ENCODE measurements at regions not wholly inside any gene's neighbourhood (a gene's known extent, or its start where the extent isn't known, plus 50 kb on each side); places are given as distances from the start of the nearest gene placed in this dataset.

DNA sequence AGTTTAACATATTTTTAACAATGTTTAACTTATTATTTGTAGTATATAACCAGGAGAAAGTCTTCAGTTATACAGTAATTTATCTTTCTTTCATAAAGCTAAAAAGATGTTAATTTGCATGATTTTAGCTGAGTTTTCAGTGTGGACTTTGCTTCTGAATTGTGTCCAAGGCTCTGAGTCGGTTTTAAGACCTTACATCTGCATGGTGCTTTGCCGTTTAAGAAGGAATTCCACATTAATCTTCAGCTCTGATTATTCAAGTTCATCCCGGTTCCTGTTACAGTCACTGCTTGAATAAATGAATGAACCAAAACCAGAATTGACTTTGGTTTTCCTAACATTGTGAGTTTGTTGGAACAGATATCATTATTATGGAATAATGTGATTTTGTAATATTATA lies 419.7 kb upstream of the RGPD4 start:
- Mint-ChIP-seq H3K9me3 (peaks cover 9% of the 10 kb centered on the region), H3K27ac (no peak overlapping the region), H3K27me3 (no peaks in the 10 kb centered on the region), H3K36me3 (no peaks in the 10 kb centered on the region), H3K4me1 (ENCODE audit: low read depth in 2 of 2) (no peaks in the 10 kb centered on the region), H3K4me3 (no peak overlapping the region)
- ATAC-seq (no peak), DNase-seq (ENCODE audit: low spot score) (no peak)

DNA sequence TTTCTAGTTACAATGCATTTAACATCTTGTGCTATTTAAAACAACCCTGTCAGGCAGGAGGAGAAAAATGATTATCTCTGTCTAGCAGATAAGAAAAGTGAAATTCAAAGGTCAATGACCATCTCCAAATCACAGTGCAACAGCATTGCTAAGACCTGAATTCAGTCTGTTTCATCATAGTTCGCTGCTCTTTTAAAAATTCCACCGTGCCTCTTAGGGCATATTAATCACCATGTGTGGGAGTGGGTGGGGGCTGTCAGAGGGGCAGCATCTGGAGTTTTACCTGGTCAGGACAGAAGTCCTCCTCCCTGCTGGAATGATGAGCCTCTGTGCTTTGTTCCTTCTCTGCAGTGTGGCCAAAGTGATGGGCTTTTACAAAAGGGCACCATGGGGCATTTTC lies 418.7 kb upstream of the RGPD4 start:
- ATAC-seq (no peak), DNase-seq (ENCODE audit: low spot score) (no peak)
- no peaks in the 10 kb centered on the region for H3K4me1 Mint-ChIP-seq (ENCODE audit: low read depth in 2 of 2)
- H3K27ac Mint-ChIP-seq: no peak overlapping the region
- no peaks in the 10 kb centered on the region for H3K36me3 Mint-ChIP-seq
- peaks cover 11% of the 10 kb centered on the region for H3K9me3 Mint-ChIP-seq
- H3K4me3 Mint-ChIP-seq: no peak overlapping the region
- H3K27me3 Mint-ChIP-seq: no peaks in the 10 kb centered on the region

DNA sequence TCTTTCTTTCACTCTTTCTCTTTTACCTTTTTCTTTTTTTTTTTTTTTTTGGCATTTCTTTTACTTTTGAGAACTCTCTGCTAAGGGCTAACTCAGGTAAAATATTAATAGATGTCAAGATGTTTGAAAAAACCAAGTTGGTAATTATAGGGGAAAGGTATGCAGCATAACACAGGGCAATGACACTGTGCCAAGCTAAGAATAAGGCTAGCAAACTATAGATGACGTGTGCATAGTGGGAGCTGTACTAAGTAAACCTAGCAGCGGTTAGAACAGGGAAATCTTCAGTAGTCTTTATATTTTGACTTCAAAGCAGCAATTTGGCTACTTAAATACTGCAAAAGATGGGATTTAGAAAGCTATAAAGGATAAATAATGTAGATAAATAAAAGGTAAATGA lies 415.4 kb upstream of the RGPD4 start:
- peaks cover 10% of the 10 kb centered on the region for H3K9me3 Mint-ChIP-seq
- no peak overlapping the region for H3K4me3 Mint-ChIP-seq
- H3K36me3 Mint-ChIP-seq: peaks cover 3% of the 10 kb centered on the region
- ATAC-seq (no peak), DNase-seq (ENCODE audit: low spot score) (no peak)
- no peaks in the 10 kb centered on the region for H3K27me3 Mint-ChIP-seq
- no peaks in the 10 kb centered on the region for H3K4me1 Mint-ChIP-seq (ENCODE audit: low read depth in 2 of 2)
- no peak overlapping the region for H3K27ac Mint-ChIP-seq

DNA sequence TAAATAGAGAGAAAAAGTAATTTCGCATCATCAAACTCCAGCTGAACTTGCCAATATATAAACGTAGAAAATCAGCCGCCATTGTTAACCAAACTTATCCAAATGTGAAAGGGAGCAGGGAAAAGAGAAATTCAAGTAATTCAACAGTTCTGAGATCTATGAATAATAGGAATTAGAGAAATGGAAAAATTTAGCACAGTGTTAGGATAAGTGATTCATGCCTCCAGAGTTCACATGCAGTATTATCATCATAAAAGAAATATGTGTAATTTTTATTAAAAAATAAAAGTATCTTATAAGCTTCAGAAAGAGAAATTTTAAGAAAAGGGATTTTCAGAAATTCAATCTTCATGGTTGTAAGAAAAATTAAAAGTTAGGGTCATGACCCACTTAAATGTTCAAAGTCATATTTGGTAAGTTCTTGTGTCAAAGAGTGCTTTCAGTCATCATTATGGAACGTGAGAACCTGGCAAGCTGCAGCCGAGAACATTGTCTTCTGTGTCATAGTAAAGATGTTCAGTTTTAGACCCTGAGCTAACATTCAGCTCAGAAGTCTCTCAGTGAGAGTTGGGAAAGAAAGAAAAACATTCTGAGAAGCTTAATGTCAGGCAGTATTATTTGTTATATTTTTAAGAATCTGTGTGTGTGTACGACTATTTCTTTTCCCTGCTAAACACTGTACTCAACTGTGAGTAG lies 414.3 kb upstream of the RGPD4 start:
- peaks cover 5% of the 10 kb centered on the region for H3K36me3 Mint-ChIP-seq
- no peak overlapping the region for H3K4me3 Mint-ChIP-seq
- H3K9me3 Mint-ChIP-seq: peaks cover 18% of the 10 kb centered on the region
- no peaks in the 10 kb centered on the region for H3K27me3 Mint-ChIP-seq
- ATAC-seq (no peak), DNase-seq (ENCODE audit: low spot score) (no peak)
- no peak overlapping the region for H3K27ac Mint-ChIP-seq
- no peaks in the 10 kb centered on the region for H3K4me1 Mint-ChIP-seq (ENCODE audit: low read depth in 2 of 2)

DNA sequence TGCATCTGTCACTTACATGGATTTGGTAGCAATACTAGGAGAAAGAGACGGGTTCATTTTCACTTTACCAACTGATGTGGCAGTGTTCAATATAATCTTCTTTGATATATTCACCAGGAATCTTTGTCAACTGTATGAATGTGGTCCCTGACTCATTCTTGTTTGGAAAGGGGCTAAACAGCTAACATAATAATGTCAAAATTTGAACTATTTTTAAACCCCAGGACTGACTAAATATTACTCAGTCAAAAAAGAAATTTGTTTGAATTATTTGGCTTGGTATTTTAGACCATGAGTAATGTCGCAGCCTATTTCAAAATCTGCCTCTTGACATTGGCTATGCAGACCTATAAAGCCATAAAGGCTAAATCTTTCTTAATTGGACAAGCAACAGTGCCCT lies 413.7 kb upstream of the RGPD4 start:
- no peak overlapping the region for H3K27ac Mint-ChIP-seq
- no peak for ATAC-seq
- DNase-seq (ENCODE audit: low spot score): no peak
- no peaks in the 10 kb centered on the region for H3K4me1 Mint-ChIP-seq (ENCODE audit: low read depth in 2 of 2)
- H3K9me3 Mint-ChIP-seq: peaks cover 22% of the 10 kb centered on the region
- peaks cover 5% of the 10 kb centered on the region for H3K36me3 Mint-ChIP-seq
- no peaks in the 10 kb centered on the region for H3K27me3 Mint-ChIP-seq
- no peak overlapping the region for H3K4me3 Mint-ChIP-seq

DNA sequence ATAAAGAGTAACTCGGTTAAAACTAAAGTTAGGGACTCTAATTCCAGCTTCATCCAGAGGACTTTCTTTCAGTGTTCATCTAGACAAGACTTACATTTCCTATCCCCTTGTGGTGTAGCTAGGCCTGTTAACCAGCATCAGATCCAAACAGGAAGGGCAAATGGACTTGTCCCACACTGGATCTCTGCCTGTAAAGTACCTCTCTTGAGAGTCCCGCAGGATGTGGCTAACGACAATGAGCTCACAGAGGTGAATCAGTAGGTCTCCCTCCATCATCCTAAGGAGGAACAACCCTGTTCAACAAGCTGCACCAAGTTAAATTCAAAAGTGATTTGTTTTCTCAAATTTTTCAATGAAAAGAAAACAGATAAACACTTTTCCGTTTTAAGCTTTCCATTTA lies 412.3 kb upstream of the RGPD4 start:
- Mint-ChIP-seq H3K27ac (no peak overlapping the region), H3K4me1 (ENCODE audit: low read depth in 2 of 2) (no peaks in the 10 kb centered on the region), H3K9me3 (peaks cover 22% of the 10 kb centered on the region), H3K4me3 (no peak overlapping the region), H3K27me3 (no peaks in the 10 kb centered on the region), H3K36me3 (peaks cover 5% of the 10 kb centered on the region)
- ATAC-seq (no peak), DNase-seq (ENCODE audit: low spot score) (no peak)

DNA sequence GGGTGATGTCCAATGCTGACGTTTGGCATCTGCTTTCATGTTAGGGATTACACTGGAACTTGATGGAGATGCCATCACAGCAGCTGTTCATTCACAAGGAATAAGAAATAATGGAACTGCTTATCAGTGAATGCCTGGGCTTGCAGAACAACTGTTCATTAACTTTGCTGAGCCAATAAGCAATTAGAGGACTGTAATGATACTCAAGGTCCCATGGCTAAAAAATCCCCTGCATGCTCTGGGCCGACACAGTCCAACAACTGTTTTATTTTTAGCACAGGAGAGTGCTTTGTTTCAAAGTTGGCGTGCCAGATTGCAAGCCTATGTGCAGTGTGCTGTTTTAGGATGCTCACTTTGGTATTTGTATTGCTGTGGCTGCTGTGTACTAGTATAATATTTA lies 408.0 kb upstream of the RGPD4 start:
- Mint-ChIP-seq H3K36me3 (peaks cover 5% of the 10 kb centered on the region), H3K4me1 (ENCODE audit: low read depth in 2 of 2) (no peaks in the 10 kb centered on the region), H3K4me3 (no peak overlapping the region), H3K9me3 (peaks cover 14% of the 10 kb centered on the region), H3K27ac (no peak overlapping the region), H3K27me3 (no peaks in the 10 kb centered on the region)
- DNase-seq (ENCODE audit: low spot score): no peak
- no peak for ATAC-seq

DNA sequence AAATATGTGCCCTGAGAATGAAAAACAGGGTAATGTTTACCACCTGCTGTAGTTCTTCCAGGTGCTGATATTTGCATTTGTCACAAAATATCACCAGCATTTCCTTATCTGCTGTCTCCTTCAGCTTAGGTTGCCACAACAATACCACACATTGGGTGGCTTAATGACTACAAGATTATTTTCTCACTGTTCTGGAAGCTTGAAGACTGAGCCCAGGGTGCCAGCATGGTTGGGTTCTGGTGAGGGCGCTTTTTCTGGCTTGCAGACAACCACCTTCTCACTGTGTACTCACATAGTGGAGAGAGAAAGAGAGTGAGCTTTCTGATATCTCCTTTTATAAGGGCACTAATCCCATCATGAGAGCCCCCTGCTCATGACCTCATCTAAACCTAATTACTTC lies 407.5 kb upstream of the RGPD4 start:
- no peak overlapping the region for H3K4me3 Mint-ChIP-seq
- H3K27ac Mint-ChIP-seq: no peak overlapping the region
- H3K27me3 Mint-ChIP-seq: no peaks in the 10 kb centered on the region
- no peaks in the 10 kb centered on the region for H3K4me1 Mint-ChIP-seq (ENCODE audit: low read depth in 2 of 2)
- DNase-seq (ENCODE audit: low spot score): no peak
- peaks cover 5% of the 10 kb centered on the region for H3K36me3 Mint-ChIP-seq
- ATAC-seq: no peak
- peaks cover 14% of the 10 kb centered on the region for H3K9me3 Mint-ChIP-seq

DNA sequence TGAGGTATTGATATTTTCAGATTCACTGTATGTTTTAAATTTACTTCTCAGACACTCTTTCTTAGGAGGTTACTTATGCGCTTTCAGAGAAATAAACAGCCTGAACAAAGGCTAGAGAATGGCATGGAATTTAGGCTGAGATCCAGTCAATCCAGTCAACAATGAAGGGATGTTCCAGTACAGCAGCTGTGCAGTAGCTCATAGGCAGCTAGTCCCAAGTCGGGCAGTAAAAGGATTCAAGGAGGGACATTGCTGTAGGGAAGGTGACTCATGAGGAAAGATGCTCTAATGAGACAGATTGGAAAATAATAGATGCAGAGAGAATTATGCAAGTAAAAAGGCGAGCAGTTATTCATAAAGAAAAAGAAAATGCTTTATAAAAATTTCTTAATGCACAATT lies 397.9 kb upstream of the RGPD4 start:
- H3K4me3 Mint-ChIP-seq: no peak overlapping the region
- ATAC-seq: no peak
- peaks cover 9% of the 10 kb centered on the region for H3K9me3 Mint-ChIP-seq
- no peaks in the 10 kb centered on the region for H3K27me3 Mint-ChIP-seq
- no peaks in the 10 kb centered on the region for H3K4me1 Mint-ChIP-seq (ENCODE audit: low read depth in 2 of 2)
- H3K27ac Mint-ChIP-seq: no peak overlapping the region
- no peaks in the 10 kb centered on the region for H3K36me3 Mint-ChIP-seq
- DNase-seq (ENCODE audit: low spot score): no peak

DNA sequence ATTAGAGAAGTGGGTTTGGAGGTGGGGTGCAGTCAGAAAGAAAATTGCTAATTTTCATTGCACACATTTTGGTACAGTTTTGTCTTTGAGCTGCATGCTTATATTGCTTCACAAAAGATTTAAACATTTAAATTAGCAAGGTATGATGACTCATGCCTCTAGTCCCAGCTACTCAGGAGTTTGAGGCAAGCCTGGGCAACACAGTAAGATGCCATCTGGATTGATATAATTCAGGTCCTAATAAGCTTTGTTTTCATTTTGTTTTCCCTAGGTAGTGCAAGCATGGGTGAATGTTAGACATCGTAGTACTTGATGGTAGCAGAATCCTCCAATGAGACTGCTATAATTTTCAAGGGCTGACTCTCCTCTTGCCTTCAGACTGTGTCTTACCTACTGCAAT lies 396.7 kb upstream of the RGPD4 start:
- Mint-ChIP-seq H3K4me3 (no peak overlapping the region), H3K9me3 (peaks cover 9% of the 10 kb centered on the region), H3K36me3 (no peaks in the 10 kb centered on the region), H3K27ac (no peak overlapping the region), H3K4me1 (ENCODE audit: low read depth in 2 of 2) (no peaks in the 10 kb centered on the region), H3K27me3 (no peaks in the 10 kb centered on the region)
- no peak for ATAC-seq
- no peak for DNase-seq (ENCODE audit: low spot score)

DNA sequence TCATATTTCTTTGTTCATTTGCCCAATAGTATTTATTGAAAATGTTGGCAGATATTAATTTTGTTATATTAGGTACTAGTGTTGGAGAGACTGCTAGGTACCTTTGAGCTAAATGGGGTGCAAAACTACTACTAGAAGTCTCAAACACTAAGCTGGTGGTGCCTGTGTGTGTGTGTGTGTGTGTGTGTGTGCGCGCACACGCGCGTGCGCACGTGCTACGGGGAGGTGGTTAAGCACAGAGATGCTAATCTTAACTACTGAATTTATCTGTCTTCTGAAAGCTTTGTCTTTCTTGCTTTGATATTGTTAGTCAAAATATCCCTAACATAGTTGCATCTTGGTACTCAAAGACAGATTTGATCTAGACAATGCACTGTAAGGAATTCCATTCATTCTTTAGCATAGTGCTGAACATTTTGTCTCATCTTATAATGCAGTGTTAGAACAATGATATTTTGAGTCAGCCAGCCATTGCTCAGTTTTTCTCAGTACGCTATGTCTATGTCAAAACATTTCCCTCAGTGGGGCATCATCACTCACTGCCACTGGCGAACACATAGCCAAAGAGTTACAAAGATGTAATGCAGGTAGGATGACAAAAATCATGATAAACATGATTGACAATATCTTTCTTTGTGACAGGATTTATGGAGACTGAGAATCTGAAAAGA lies 396.0 kb upstream of the RGPD4 start:
- DNase-seq (ENCODE audit: low spot score): no peak
- Mint-ChIP-seq H3K27ac (no peak overlapping the region), H3K4me1 (ENCODE audit: low read depth in 2 of 2) (no peaks in the 10 kb centered on the region), H3K4me3 (no peak overlapping the region), H3K36me3 (no peaks in the 10 kb centered on the region), H3K27me3 (no peaks in the 10 kb centered on the region), H3K9me3 (peaks cover 6% of the 10 kb centered on the region)
- no peak for ATAC-seq

DNA sequence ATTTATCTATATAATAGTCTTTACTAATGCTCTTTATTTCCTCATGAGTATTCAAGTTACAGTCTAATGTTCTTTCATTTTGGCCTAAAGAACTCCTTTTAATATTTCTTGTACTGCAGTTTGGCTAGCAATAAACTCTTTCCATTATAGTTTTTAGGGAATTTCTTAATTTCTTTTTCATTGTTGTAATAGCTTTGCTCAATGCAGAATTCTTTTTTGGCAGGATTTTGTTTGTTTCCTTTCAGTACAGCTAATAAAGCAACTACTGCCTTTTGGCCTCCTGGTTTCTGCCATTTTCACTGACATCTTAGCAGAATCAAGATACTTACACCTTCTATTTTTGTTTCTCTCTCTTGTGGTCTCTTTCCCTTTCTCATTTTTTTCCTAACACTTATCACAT lies 390.4 kb upstream of the RGPD4 start:
- H3K4me1 Mint-ChIP-seq (ENCODE audit: low read depth in 2 of 2): no peaks in the 10 kb centered on the region
- no peak for DNase-seq (ENCODE audit: low spot score)
- H3K27me3 Mint-ChIP-seq: no peaks in the 10 kb centered on the region
- no peak overlapping the region for H3K27ac Mint-ChIP-seq
- no peak overlapping the region for H3K4me3 Mint-ChIP-seq
- no peaks in the 10 kb centered on the region for H3K36me3 Mint-ChIP-seq
- peaks cover 21% of the 10 kb centered on the region for H3K9me3 Mint-ChIP-seq
- ATAC-seq: no peak

DNA sequence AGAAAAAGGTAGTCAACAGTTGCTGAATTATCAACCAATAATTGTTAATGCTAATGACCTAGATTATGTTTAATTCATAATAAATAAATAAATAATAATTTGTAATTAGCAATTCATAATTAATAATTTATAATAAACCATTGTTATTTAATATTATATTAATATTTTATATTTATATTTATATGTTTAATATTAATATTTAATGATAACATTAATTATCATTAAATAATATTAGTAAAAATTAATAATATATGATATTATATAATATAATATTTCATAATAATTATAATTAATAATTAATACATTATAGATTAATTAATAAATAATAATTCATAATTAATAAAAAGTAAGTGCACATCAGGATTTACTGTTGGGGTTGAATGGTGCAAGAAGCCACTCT lies 389.4 kb upstream of the RGPD4 start:
- DNase-seq (ENCODE audit: low spot score): no peak
- no peak for ATAC-seq

DNA sequence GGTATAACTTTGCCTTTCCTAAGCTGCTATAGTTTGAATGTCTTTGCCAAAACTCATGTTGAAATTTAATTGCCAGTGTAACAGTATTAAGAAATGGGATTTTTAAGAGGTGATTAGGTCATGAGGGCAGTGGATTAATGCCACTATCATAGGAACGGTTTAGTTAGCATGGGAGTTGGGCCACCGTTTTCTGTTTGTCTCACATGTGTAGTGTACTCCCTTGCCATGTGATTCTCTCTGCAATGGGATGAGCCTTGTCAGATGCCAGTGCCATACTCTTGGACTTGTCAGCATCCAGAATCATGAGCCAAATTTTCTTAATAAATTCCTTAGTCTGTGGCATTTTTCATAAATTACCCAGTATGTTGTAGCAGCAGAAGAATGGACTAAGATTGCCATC lies 388.9 kb upstream of the RGPD4 start:
- H3K27me3 Mint-ChIP-seq: no peaks in the 10 kb centered on the region
- DNase-seq (ENCODE audit: low spot score) (no peak), ATAC-seq (no peak)
- H3K9me3 Mint-ChIP-seq: peaks cover 21% of the 10 kb centered on the region
- no peak overlapping the region for H3K27ac Mint-ChIP-seq
- no peak overlapping the region for H3K4me3 Mint-ChIP-seq
- no peaks in the 10 kb centered on the region for H3K4me1 Mint-ChIP-seq (ENCODE audit: low read depth in 2 of 2)
- H3K36me3 Mint-ChIP-seq: no peaks in the 10 kb centered on the region

More for the DNA sequence above, 389.4 kb upstream of the RGPD4 start:
- H3K4me1 Mint-ChIP-seq (ENCODE audit: low read depth in 2 of 2): no peaks in the 10 kb centered on the region
- H3K36me3 Mint-ChIP-seq: no peaks in the 10 kb centered on the region
- no peaks in the 10 kb centered on the region for H3K27me3 Mint-ChIP-seq
- H3K27ac Mint-ChIP-seq: no peak overlapping the region
- peaks cover 21% of the 10 kb centered on the region for H3K9me3 Mint-ChIP-seq
- no peak overlapping the region for H3K4me3 Mint-ChIP-seq

DNA sequence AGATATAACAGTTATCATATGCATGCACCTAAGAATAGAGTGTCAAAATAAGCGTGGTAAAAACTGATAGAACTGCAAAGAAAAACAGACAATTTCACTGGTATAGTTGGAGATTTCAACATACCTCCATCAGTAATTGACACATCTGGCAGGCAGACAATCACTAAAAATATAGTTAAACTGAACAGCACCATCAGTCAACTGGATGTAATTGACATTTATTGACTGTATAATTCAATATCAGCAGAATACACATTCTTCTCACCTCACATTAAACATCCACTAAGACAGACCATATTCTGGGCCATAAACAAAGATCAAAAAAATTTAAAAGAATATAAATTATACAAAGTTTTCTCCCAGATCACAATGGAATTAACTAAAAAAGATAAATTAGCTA lies 378.5 kb upstream of the RGPD4 start:
- DNase-seq (ENCODE audit: low spot score): no peak
- ATAC-seq: no peak
- no peak overlapping the region for H3K27ac Mint-ChIP-seq
- peaks cover 5% of the 10 kb centered on the region for H3K9me3 Mint-ChIP-seq
- no peaks in the 10 kb centered on the region for H3K4me1 Mint-ChIP-seq (ENCODE audit: low read depth in 2 of 2)
- no peaks in the 10 kb centered on the region for H3K27me3 Mint-ChIP-seq
- H3K36me3 Mint-ChIP-seq: no peaks in the 10 kb centered on the region
- no peak overlapping the region for H3K4me3 Mint-ChIP-seq

Measured in natural killer cell treated with Interleukin-12 subunit alpha and Interleukin-12 subunit beta and Interleukin-15 and Interleukin-18, amount 100 ng/mL, for 72 hours (primary cell).